Cardiac muscle cell (in vitro differentiated cells and primary cell): ENCODE measurements at regions not wholly inside any gene's neighbourhood (a gene's known extent, or its start where the extent isn't known, plus 50 kb on each side); places are given as distances from the start of the nearest gene placed in this dataset.

Experiments
- DNase-seq, 2 donors: peaks; one replicate each; pipeline versions ENCODE4 v3.0.0 to v3.0.0-alpha.2; 2010 to 2017; ENCODE audit warnings: low read depth in 1 of 2, low spot score in 1 of 2
- H3K27ac ChIP-seq: fragments of 200-600 bp; sonication (generic); 2 replicates; pipeline ENCODE4 v1.5.1; 2016
- H3K27me3 ChIP-seq: fragments of 200-600 bp; sonication (generic); 2 replicates; pipeline ENCODE4 v1.6.0; 2016; ENCODE audit warnings: control low read depth
- H3K36me3 ChIP-seq: fragments of 200-600 bp; sonication (generic); 2 replicates; pipeline ENCODE4 v1.5.1; 2016; ENCODE audit warnings: control low read depth
- H3K4me1 ChIP-seq: fragments of 200-600 bp; sonication (generic); 2 replicates; pipeline ENCODE4 v1.8.1; 2017; ENCODE audit warnings: low read depth, mild to moderate bottlenecking, mixed run types
- H3K4me3 ChIP-seq: fragments of 200-600 bp; sonication (generic); 2 replicates; pipeline ENCODE4 v1.5.1; 2016; ENCODE audit warnings: mild to moderate bottlenecking
- H3K9me3 ChIP-seq: fragments of 200-600 bp; sonication (generic); 2 replicates; pipeline ENCODE4 v1.5.1; 2017; ENCODE audit warnings: low read depth, mild to moderate bottlenecking, control low read depth
- TF ChIP-seq, protein P1 (sequence below): IDR thresholded peaks from 2 replicates; pipeline ENCODE4 v1.5.1; 2012; ENCODE audit warnings: low read depth, mild to moderate bottlenecking, low read length

GRCh38 chr11:92909214-92909613, 60.2 kb upstream of the MTNR1B start:
- H3K36me3 ChIP-seq, result no peaks in the 10 kb centered on the region
- H3K9me3 ChIP-seq, result no peaks in the 10 kb centered on the region
- TF ChIP-seq, protein P1, sequence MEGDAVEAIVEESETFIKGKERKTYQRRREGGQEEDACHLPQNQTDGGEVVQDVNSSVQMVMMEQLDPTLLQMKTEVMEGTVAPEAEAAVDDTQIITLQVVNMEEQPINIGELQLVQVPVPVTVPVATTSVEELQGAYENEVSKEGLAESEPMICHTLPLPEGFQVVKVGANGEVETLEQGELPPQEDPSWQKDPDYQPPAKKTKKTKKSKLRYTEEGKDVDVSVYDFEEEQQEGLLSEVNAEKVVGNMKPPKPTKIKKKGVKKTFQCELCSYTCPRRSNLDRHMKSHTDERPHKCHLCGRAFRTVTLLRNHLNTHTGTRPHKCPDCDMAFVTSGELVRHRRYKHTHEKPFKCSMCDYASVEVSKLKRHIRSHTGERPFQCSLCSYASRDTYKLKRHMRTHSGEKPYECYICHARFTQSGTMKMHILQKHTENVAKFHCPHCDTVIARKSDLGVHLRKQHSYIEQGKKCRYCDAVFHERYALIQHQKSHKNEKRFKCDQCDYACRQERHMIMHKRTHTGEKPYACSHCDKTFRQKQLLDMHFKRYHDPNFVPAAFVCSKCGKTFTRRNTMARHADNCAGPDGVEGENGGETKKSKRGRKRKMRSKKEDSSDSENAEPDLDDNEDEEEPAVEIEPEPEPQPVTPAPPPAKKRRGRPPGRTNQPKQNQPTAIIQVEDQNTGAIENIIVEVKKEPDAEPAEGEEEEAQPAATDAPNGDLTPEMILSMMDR, result no peak

GRCh38 chr11:92911478-92911877, 58.0 kb upstream of the MTNR1B start:
- TF ChIP-seq, protein P1, result no peak
- Histone ChIP-seq H3K27ac (no peak overlapping the region), H3K9me3 (no peaks in the 10 kb centered on the region), H3K36me3 (no peaks in the 10 kb centered on the region), H3K27me3 (no peaks in the 10 kb centered on the region), H3K4me3 (no peak overlapping the region), H3K4me1 (no peaks in the 10 kb centered on the region)
- DNase-seq, result no peak

More at GRCh38 chr11:92909214-92909613, 60.2 kb upstream of the MTNR1B start:
- no peaks in the 10 kb centered on the region for H3K27me3 ChIP-seq
- H3K27ac ChIP-seq, result no peak overlapping the region
- no peak overlapping the region for H3K4me3 ChIP-seq
- DNase-seq, result no peak
- H3K4me1 ChIP-seq, result no peaks in the 10 kb centered on the region

DNA sequence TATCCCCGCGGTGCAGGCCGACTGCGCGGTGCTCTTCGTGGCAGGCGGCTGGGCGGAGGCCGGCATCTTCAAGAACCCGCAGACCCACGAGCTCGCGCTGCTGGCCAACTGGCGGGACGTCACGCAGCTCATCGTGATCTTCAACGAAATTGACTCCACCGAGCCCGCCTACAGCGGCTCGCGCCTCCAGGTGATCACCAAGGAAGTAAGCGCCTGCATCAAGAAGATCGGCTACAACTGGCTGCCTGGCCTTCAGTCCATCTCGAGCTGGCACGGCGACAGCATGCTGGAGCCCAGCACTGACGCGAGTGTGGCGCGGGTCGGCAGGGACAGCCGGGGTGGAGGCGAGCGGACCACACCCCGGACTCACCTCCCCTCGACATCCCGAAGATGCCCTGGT, 53.9 kb upstream of the MTNR1B start:
- Histone ChIP-seq H3K4me1 (no peaks in the 10 kb centered on the region), H3K36me3 (no peaks in the 10 kb centered on the region), H3K27ac (no peak overlapping the region), H3K27me3 (no peaks in the 10 kb centered on the region), H3K4me3 (no peak overlapping the region), H3K9me3 (no peaks in the 10 kb centered on the region)
- DNase-seq, result no peak
- TF ChIP-seq, protein P1, result no peak

- no peak for DNase-seq
- H3K27me3 ChIP-seq, result no peaks in the 10 kb centered on the region
- TF ChIP-seq, protein P1, result no peak
- no peaks in the 10 kb centered on the region for H3K4me1 ChIP-seq
- H3K9me3 ChIP-seq, result no peaks in the 10 kb centered on the region
- H3K36me3 ChIP-seq, result no peaks in the 10 kb centered on the region
- no peak overlapping the region for H3K27ac ChIP-seq
- no peak overlapping the region for H3K4me3 ChIP-seq
Measured at GRCh38 chr11:92916299-92916698, 53.2 kb upstream of the MTNR1B start.

GRCh38 chr11:92917927-92918326, 51.5 kb upstream of the MTNR1B start:
- Histone ChIP-seq H3K27me3 (no peaks in the 10 kb centered on the region), H3K36me3 (no peaks in the 10 kb centered on the region), H3K9me3 (no peaks in the 10 kb centered on the region), H3K27ac (no peak overlapping the region), H3K4me1 (no peaks in the 10 kb centered on the region), H3K4me3 (no peak overlapping the region)
- no peak for DNase-seq
- TF ChIP-seq, protein P1, result no peak

GRCh38 chr11:92919048-92919447, 50.4 kb upstream of the MTNR1B start:
- H3K9me3 ChIP-seq, result no peaks in the 10 kb centered on the region
- no peaks in the 10 kb centered on the region for H3K27me3 ChIP-seq
- no peak overlapping the region for H3K27ac ChIP-seq
- H3K4me1 ChIP-seq, result no peaks in the 10 kb centered on the region
- no peak for DNase-seq
- no peak overlapping the region for H3K4me3 ChIP-seq
- no peaks in the 10 kb centered on the region for H3K36me3 ChIP-seq
- TF ChIP-seq, protein P1, result no peak
